DND-41 (cell line): ENCODE measurements at regions not wholly inside any gene's neighbourhood (a gene's known extent, or its start where the extent isn't known, plus 50 kb on each side); places are given as distances from the start of the nearest gene placed in this dataset.

Source experiments
- EZH2 ChIP-seq: IDR thresholded peaks from 3 replicates; pipeline ENCODE4 v1.6.1; 2012; ENCODE audit warnings: borderline replicate concordance, low read depth, mild to moderate bottlenecking, moderate library complexity, low read length, inconsistent platforms; ENCODE audit not compliant: severe bottlenecking
- TF ChIP-seq, protein P1 (sequence below): IDR thresholded peaks from 2 replicates; pipeline ENCODE4 v1.5.1; 2012; ENCODE audit warnings: borderline replicate concordance, low read length, moderate library complexity, mild to moderate bottlenecking; ENCODE audit not compliant: poor library complexity, severe bottlenecking; ENCODE audit errors: extremely low read depth

DNA sequence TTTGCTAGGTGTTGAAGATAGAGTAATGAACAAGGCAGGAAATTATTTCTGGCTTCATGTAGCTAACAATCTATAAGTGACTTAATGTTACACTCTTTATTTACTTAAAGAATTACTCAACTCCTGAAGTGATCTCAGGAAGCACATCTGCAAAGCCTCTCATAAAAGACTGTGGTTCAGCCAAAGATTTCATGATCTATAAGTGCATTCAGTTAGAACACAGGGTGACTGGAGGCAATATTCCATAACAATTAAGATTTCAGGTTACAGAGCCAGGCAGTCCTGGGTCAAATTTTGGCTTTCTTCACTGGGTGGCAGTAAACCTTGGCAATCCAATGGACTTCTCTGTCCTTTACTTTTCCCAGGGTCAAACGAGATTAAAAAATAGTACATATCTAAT, 204.0 kb downstream of the TPBG start:
- TF ChIP-seq, protein P1, sequence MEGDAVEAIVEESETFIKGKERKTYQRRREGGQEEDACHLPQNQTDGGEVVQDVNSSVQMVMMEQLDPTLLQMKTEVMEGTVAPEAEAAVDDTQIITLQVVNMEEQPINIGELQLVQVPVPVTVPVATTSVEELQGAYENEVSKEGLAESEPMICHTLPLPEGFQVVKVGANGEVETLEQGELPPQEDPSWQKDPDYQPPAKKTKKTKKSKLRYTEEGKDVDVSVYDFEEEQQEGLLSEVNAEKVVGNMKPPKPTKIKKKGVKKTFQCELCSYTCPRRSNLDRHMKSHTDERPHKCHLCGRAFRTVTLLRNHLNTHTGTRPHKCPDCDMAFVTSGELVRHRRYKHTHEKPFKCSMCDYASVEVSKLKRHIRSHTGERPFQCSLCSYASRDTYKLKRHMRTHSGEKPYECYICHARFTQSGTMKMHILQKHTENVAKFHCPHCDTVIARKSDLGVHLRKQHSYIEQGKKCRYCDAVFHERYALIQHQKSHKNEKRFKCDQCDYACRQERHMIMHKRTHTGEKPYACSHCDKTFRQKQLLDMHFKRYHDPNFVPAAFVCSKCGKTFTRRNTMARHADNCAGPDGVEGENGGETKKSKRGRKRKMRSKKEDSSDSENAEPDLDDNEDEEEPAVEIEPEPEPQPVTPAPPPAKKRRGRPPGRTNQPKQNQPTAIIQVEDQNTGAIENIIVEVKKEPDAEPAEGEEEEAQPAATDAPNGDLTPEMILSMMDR: no peak
- no peak for TF ChIP-seq EZH2
